ENCODE measurements at regions not wholly inside any gene's neighbourhood (a gene's known extent, or its start where the extent isn't known, plus 50 kb on each side); places are given as distances from the start of the nearest gene placed in this dataset.

GRCh38 chr13:22789027-22789593 is 391.7 kb upstream of the SGCG start:
- H3K36me3 ChIP-seq (ENCODE audit: low read depth, low read length): no peaks in the 10 kb centered on the region
- peaks cover 36% of the 10 kb centered on the region for H3K27me3 ChIP-seq (ENCODE audit: low read length)
- no peaks in the 10 kb centered on the region for H3F3A ChIP-seq (ENCODE audit: low read length, unreplicated experiment)
- BruUV-seq (replicated peaks): no TSS peak
- H3K27ac ChIP-seq (ENCODE audit: low read length): no peak overlapping the region
- H3K4me3 ChIP-seq (ENCODE audit: low read length): no peak overlapping the region
- no peak for TF ChIP-seq EZH2 (IDR thresholded peaks at IDR 0.05; ENCODE audit: low read length, unreplicated experiment)
- TF ChIP-seq EZH2phosphoT487 (IDR thresholded peaks at IDR 0.05; ENCODE audit: borderline replicate concordance, low read length): no peak
- no peak for TF ChIP-seq CTCF (conservative IDR thresholded peaks at IDR 0.05; ENCODE audit: low read depth, low read length)
- H3K9me2 ChIP-seq (replicated peaks; ENCODE audit: low read length): no peaks in the 10 kb centered on the region
- intact Hi-C loops (cut with micrococcal nuclease): no loop called here
- no peak overlapping the region for H3K9ac ChIP-seq (ENCODE audit: low read length)
- CTCF ChIA-PET: no interaction called here
- no peak overlapping the region for H2AFZ ChIP-seq (ENCODE audit: low read length)
- H4K20me1 ChIP-seq (ENCODE audit: low read length): no peaks in the 10 kb centered on the region
- ATAC-seq (no peak), DNase-seq (no peak)
- H3K4me1 ChIP-seq (ENCODE audit: insufficient read depth, low read length): no peaks in the 10 kb centered on the region
- no peak overlapping the region for H3K4me2 ChIP-seq (ENCODE audit: low read length)
- POLR2A ChIA-PET (ENCODE audit: unreplicated experiment): interaction anchor here (0.6 kb wide), 1 partner anchor 1656 kb away, joined by 4 read pairs; no protein-coding TSS in a partner anchor
- no peaks in the 10 kb centered on the region for H3K9me3 ChIP-seq (ENCODE audit: low read length)
- no peaks in the 10 kb centered on the region for H3K79me2 ChIP-seq (ENCODE audit: low read length)

GRCh38 chr13:22789916-22790315 is 390.9 kb upstream of the SGCG start:
- Histone ChIP-seq H3K27me3 (ENCODE audit: low read length) (peaks cover 41% of the 10 kb centered on the region), H2AFZ (ENCODE audit: low read length) (no peak overlapping the region), H3K9me3 (ENCODE audit: low read length) (no peaks in the 10 kb centered on the region), H3K4me1 (ENCODE audit: insufficient read depth, low read length) (no peaks in the 10 kb centered on the region), H3K4me2 (ENCODE audit: low read length) (no peak overlapping the region), H3K79me2 (ENCODE audit: low read length) (no peaks in the 10 kb centered on the region), H3K4me3 (ENCODE audit: low read length) (no peak overlapping the region), H3K27ac (ENCODE audit: low read length) (no peak overlapping the region), H3F3A (ENCODE audit: low read length, unreplicated experiment) (no peaks in the 10 kb centered on the region), H3K9ac (ENCODE audit: low read length) (no peak overlapping the region), H3K36me3 (ENCODE audit: low read depth, low read length) (no peaks in the 10 kb centered on the region), H4K20me1 (ENCODE audit: low read length) (no peaks in the 10 kb centered on the region), H3K9me2 (replicated peaks; ENCODE audit: low read length) (no peaks in the 10 kb centered on the region)
- ChIA-PET POLR2A (ENCODE audit: unreplicated experiment) (no interaction called here), CTCF (no interaction called here)
- BruUV-seq (replicated peaks): no TSS peak
- TF ChIP-seq EZH2phosphoT487 (IDR thresholded peaks at IDR 0.05; ENCODE audit: borderline replicate concordance, low read length) (no peak), CTCF (conservative IDR thresholded peaks at IDR 0.05; ENCODE audit: low read depth, low read length) (no peak), EZH2 (IDR thresholded peaks at IDR 0.05; ENCODE audit: low read length, unreplicated experiment) (no peak)
- intact Hi-C loops (cut with micrococcal nuclease): no loop called here
- no peak for ATAC-seq
- DNase-seq: no peak

DNA sequence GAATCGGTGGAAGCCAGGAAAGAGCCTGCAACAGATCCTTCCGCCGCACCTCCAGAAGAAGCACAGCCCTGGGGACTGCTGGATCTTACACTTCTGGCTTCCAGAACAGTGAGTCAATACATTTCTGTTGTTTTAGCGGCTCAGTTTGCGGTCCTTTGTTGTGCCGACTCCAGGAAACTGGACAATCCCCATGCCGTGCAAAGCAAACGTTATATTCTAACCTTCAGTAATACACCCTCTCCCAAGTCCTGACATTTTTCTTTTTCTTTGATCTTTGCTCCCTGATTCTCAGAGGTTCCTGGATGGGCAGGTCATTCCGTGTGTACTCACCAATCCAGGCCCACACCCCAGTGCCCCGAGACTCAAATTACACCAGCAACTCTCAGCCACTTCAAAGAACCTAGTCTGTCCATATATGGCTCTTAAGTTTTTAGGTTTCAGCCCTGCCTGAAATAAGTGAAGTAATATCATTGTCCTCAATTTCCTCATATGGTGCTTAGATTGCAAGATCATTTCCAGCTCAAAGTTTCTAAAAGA is 387.1 kb upstream of the SGCG start:
- no peak for DNase-seq
- no peak overlapping the region for H3K9ac ChIP-seq (ENCODE audit: low read length)
- no peaks in the 10 kb centered on the region for H3F3A ChIP-seq (ENCODE audit: low read length, unreplicated experiment)
- H3K9me3 ChIP-seq (ENCODE audit: low read length): no peaks in the 10 kb centered on the region
- intact Hi-C loops (cut with micrococcal nuclease): no loop called here
- ChIA-PET POLR2A (ENCODE audit: unreplicated experiment) (interaction anchor here (0.5 kb wide), 1 partner anchor 29 kb away, joined by 3 read pairs; no protein-coding TSS in a partner anchor), CTCF (no interaction called here)
- no peak overlapping the region for H2AFZ ChIP-seq (ENCODE audit: low read length)
- BruUV-seq (replicated peaks): no TSS peak
- H3K4me2 ChIP-seq (ENCODE audit: low read length): no peak overlapping the region
- H3K36me3 ChIP-seq (ENCODE audit: low read depth, low read length): no peaks in the 10 kb centered on the region
- H3K27me3 ChIP-seq (ENCODE audit: low read length): peaks cover 41% of the 10 kb centered on the region
- H3K27ac ChIP-seq (ENCODE audit: low read length): no peak overlapping the region
- H3K9me2 ChIP-seq (replicated peaks; ENCODE audit: low read length): no peaks in the 10 kb centered on the region
- H3K4me3 ChIP-seq (ENCODE audit: low read length): no peak overlapping the region
- no peaks in the 10 kb centered on the region for H3K79me2 ChIP-seq (ENCODE audit: low read length)
- no peak for ATAC-seq
- no peaks in the 10 kb centered on the region for H4K20me1 ChIP-seq (ENCODE audit: low read length)
- TF ChIP-seq CTCF (conservative IDR thresholded peaks at IDR 0.05; ENCODE audit: low read depth, low read length): no peak
- no peak for TF ChIP-seq EZH2 (IDR thresholded peaks at IDR 0.05; ENCODE audit: low read length, unreplicated experiment)
- TF ChIP-seq EZH2phosphoT487 (IDR thresholded peaks at IDR 0.05; ENCODE audit: borderline replicate concordance, low read length): no peak
- H3K4me1 ChIP-seq (ENCODE audit: insufficient read depth, low read length): no peaks in the 10 kb centered on the region
